ENCODE measurements at regions not wholly inside any gene's neighbourhood (a gene's known extent, or its start where the extent isn't known, plus 50 kb on each side); places are given as distances from the start of the nearest gene placed in this dataset.
A peak's percentile ranks its signal among the peaks of the same experiment; 100 is the strongest.

GRCh38 chr2:45316576-45317338 is 294.3 kb downstream of the SRBD1 start:
- H3K27me3 Mint-ChIP-seq (ENCODE audit: low read depth) = peaks cover 7% of the 10 kb centered on the region
- H3K4me3 Mint-ChIP-seq = no peak overlapping the region
- H3K36me3 Mint-ChIP-seq (ENCODE audit: low read depth) = no peaks in the 10 kb centered on the region
- H3K27ac Mint-ChIP-seq = no peak overlapping the region
- no peaks in the 10 kb centered on the region for H3K9me3 Mint-ChIP-seq
- DNase-seq (ENCODE audit: low spot score) = no peak
- H3K4me1 Mint-ChIP-seq (ENCODE audit: low read depth) = no peaks in the 10 kb centered on the region

GRCh38 chr2:45315861-45316260 is 295.2 kb downstream of the SRBD1 start:
- H3K27ac Mint-ChIP-seq = no peak overlapping the region
- no peak for DNase-seq (ENCODE audit: low spot score)
- no peaks in the 10 kb centered on the region for H3K9me3 Mint-ChIP-seq
- no peak overlapping the region for H3K4me3 Mint-ChIP-seq
- peaks cover 7% of the 10 kb centered on the region for H3K27me3 Mint-ChIP-seq (ENCODE audit: low read depth)
- no peaks in the 10 kb centered on the region for H3K36me3 Mint-ChIP-seq (ENCODE audit: low read depth)
- no peaks in the 10 kb centered on the region for H3K4me1 Mint-ChIP-seq (ENCODE audit: low read depth)

- no peak for DNase-seq (ENCODE audit: low spot score)
- Mint-ChIP-seq H3K4me3 (no peak overlapping the region), H3K36me3 (ENCODE audit: low read depth) (no peaks in the 10 kb centered on the region), H3K9me3 (no peaks in the 10 kb centered on the region), H3K27ac (no peak overlapping the region), H3K4me1 (ENCODE audit: low read depth) (no peaks in the 10 kb centered on the region), H3K27me3 (ENCODE audit: low read depth) (no peaks in the 10 kb centered on the region)
Measured at GRCh38 chr2:45312275-45312674, 298.8 kb downstream of the SRBD1 start.

GRCh38 chr2:45311559-45311958 is 299.5 kb downstream of the SRBD1 start:
- H3K4me1 Mint-ChIP-seq (ENCODE audit: low read depth) = no peaks in the 10 kb centered on the region
- DNase-seq (ENCODE audit: low spot score) = no peak
- no peaks in the 10 kb centered on the region for H3K27me3 Mint-ChIP-seq (ENCODE audit: low read depth)
- no peaks in the 10 kb centered on the region for H3K9me3 Mint-ChIP-seq
- H3K27ac Mint-ChIP-seq = no peak overlapping the region
- H3K36me3 Mint-ChIP-seq (ENCODE audit: low read depth) = no peaks in the 10 kb centered on the region
- no peak overlapping the region for H3K4me3 Mint-ChIP-seq

- Mint-ChIP-seq H3K9me3 (no peaks in the 10 kb centered on the region), H3K36me3 (ENCODE audit: low read depth) (no peaks in the 10 kb centered on the region), H3K4me1 (ENCODE audit: low read depth) (no peaks in the 10 kb centered on the region), H3K27ac (no peak overlapping the region), H3K4me3 (no peak overlapping the region), H3K27me3 (ENCODE audit: low read depth) (peaks cover 5% of the 10 kb centered on the region)
- DNase-seq (ENCODE audit: low spot score) = no peak
Measured at GRCh38 chr2:45307147-45307546, 297.9 kb upstream of the SIX2 start.

GRCh38 chr2:45305599-45305998 is 296.3 kb upstream of the SIX2 start:
- Mint-ChIP-seq H3K4me3 (no peak overlapping the region), H3K36me3 (ENCODE audit: low read depth) (no peaks in the 10 kb centered on the region), H3K9me3 (no peaks in the 10 kb centered on the region), H3K27me3 (ENCODE audit: low read depth) (peaks cover 10% of the 10 kb centered on the region), H3K27ac (no peak overlapping the region), H3K4me1 (ENCODE audit: low read depth) (no peaks in the 10 kb centered on the region)
- DNase-seq (ENCODE audit: low spot score) = no peak

GRCh38 chr2:45303417-45304202 is 294.4 kb upstream of the SIX2 start:
- H3K36me3 Mint-ChIP-seq (ENCODE audit: low read depth) = no peaks in the 10 kb centered on the region
- no peaks in the 10 kb centered on the region for H3K4me1 Mint-ChIP-seq (ENCODE audit: low read depth)

GRCh38 chr2:45301307-45302277 is 292.3 kb upstream of the SIX2 start:
- H3K27ac Mint-ChIP-seq = no peak overlapping the region
- no peaks in the 10 kb centered on the region for H3K36me3 Mint-ChIP-seq (ENCODE audit: low read depth)
- no peak for DNase-seq (ENCODE audit: low spot score)
- H3K27me3 Mint-ChIP-seq (ENCODE audit: low read depth) = peaks cover 14% of the 10 kb centered on the region
- no peaks in the 10 kb centered on the region for H3K9me3 Mint-ChIP-seq
- H3K4me1 Mint-ChIP-seq (ENCODE audit: low read depth) = no peaks in the 10 kb centered on the region
- no peak overlapping the region for H3K4me3 Mint-ChIP-seq

More at GRCh38 chr2:45303417-45304202, 294.4 kb upstream of the SIX2 start:
- no peak overlapping the region for H3K27ac Mint-ChIP-seq
- no peak overlapping the region for H3K4me3 Mint-ChIP-seq
- no peaks in the 10 kb centered on the region for H3K9me3 Mint-ChIP-seq
- no peak for DNase-seq (ENCODE audit: low spot score)
- peaks cover 14% of the 10 kb centered on the region for H3K27me3 Mint-ChIP-seq (ENCODE audit: low read depth)

GRCh38 chr2:45300026-45300750 is 290.9 kb upstream of the SIX2 start:
- Mint-ChIP-seq H3K4me3 (no peak overlapping the region), H3K4me1 (ENCODE audit: low read depth) (no peaks in the 10 kb centered on the region), H3K27ac (no peak overlapping the region), H3K9me3 (no peaks in the 10 kb centered on the region), H3K36me3 (ENCODE audit: low read depth) (no peaks in the 10 kb centered on the region), H3K27me3 (ENCODE audit: low read depth) (peaks cover 16% of the 10 kb centered on the region)
- DNase-seq (ENCODE audit: low spot score) = no peak

- no peak overlapping the region for H3K27ac Mint-ChIP-seq
- H3K27me3 Mint-ChIP-seq (ENCODE audit: low read depth) = peaks cover 15% of the 10 kb centered on the region
- H3K36me3 Mint-ChIP-seq (ENCODE audit: low read depth) = no peaks in the 10 kb centered on the region
- no peaks in the 10 kb centered on the region for H3K9me3 Mint-ChIP-seq
- no peak for DNase-seq (ENCODE audit: low spot score)
- no peak overlapping the region for H3K4me3 Mint-ChIP-seq
- H3K4me1 Mint-ChIP-seq (ENCODE audit: low read depth) = no peaks in the 10 kb centered on the region
Measured at GRCh38 chr2:45299361-45299760, 290.1 kb upstream of the SIX2 start.

GRCh38 chr2:45293182-45293581 is 283.9 kb upstream of the SIX2 start:
- no peak overlapping the region for H3K27ac Mint-ChIP-seq
- H3K27me3 Mint-ChIP-seq (ENCODE audit: low read depth) = peaks cover 5% of the 10 kb centered on the region
- H3K4me3 Mint-ChIP-seq = no peak overlapping the region
- peaks cover 9% of the 10 kb centered on the region for H3K4me1 Mint-ChIP-seq (ENCODE audit: low read depth)
- DNase-seq (ENCODE audit: low spot score) = no peak
- H3K36me3 Mint-ChIP-seq (ENCODE audit: low read depth) = no peaks in the 10 kb centered on the region
- no peaks in the 10 kb centered on the region for H3K9me3 Mint-ChIP-seq

- Mint-ChIP-seq H3K27ac (no peak overlapping the region), H3K9me3 (no peaks in the 10 kb centered on the region), H3K27me3 (ENCODE audit: low read depth) (peaks cover 5% of the 10 kb centered on the region), H3K4me1 (ENCODE audit: low read depth) (peaks cover 9% of the 10 kb centered on the region), H3K36me3 (ENCODE audit: low read depth) (no peaks in the 10 kb centered on the region), H3K4me3 (no peak overlapping the region)
- no peak for DNase-seq (ENCODE audit: low spot score)
Measured at GRCh38 chr2:45291296-45291701, 282.0 kb upstream of the SIX2 start.

- peak; percentile 40 for DNase-seq (ENCODE audit: low spot score)
- Mint-ChIP-seq H3K9me3 (no peaks in the 10 kb centered on the region), H3K4me3 (no peak overlapping the region), H3K27me3 (ENCODE audit: low read depth) (peaks cover 8% of the 10 kb centered on the region), H3K36me3 (ENCODE audit: low read depth) (no peaks in the 10 kb centered on the region), H3K4me1 (ENCODE audit: low read depth) (peaks cover 9% of the 10 kb centered on the region), H3K27ac (no peak overlapping the region)
Measured at GRCh38 chr2:45289997-45290709, 280.9 kb upstream of the SIX2 start.
